ENCODE measurements at regions not wholly inside any gene's neighbourhood (a gene's known extent, or its start where the extent isn't known, plus 50 kb on each side); places are given as distances from the start of the nearest gene placed in this dataset.
"Not testable (repeated sequence)": the region's sequence is repeated elsewhere in the genome, so short reads cannot be mapped to it uniquely, and the experiment has no call there.

DNA sequence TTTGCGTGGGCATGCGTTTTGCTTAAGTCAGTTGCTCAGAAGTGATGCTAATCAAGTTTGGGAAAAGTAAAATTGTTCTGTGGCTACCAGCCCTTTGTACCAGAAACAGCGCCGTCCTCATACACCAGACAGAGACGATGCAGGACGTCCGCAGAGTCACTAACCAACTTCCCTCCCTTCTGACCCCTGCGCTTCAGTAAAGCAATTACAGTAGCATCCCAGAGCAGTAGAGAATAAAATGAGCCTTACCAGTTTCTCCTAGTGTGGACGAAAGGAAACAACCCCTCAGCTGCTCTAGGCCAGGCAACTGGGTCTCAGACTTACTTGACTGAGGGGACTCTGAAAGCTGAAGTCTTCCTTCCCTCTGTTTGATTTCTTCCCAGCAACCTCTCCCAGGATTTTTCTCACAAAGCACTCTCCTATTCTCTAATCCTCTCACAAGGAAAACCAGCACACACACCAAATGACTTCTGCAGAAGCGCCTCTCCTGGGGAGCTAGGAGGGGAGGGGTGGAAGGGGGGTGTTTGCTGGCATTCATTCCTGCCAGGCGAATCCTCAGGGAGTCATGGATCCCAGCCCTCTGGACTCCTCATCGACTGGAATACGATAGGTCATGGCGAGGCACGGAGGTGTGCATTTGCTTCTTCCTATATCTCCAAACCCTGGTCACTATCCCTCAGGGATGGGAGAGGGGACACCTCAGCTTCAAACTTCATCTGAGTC, 56.0 kb upstream of the MID1 start:
- DNase-seq (ENCODE audit: low read depth, low spot score): no peak
- H3K27ac ChIP-seq: no peak overlapping the region

DNA sequence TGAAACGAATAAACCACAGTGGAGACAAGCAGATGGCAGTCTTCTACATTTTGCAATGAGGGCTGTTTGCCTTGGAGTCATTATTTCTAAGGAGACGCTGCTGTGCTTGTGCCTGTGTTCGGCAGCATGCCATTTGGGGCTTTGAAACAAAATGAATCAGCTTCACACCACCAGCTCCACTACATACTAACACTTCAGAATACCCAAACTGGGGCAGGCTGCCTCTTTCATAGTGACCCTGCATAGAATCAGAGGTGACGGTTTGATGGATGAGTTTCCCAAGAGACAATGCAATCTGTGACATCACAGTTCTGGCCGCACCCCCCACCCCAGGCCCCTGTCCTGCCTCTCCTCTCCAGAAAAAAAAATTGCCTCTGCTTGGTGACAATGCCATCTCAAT, 57.1 kb upstream of the MID1 start:
- DNase-seq (ENCODE audit: low read depth, low spot score): no peak
- no peak overlapping the region for H3K27ac ChIP-seq

DNA sequence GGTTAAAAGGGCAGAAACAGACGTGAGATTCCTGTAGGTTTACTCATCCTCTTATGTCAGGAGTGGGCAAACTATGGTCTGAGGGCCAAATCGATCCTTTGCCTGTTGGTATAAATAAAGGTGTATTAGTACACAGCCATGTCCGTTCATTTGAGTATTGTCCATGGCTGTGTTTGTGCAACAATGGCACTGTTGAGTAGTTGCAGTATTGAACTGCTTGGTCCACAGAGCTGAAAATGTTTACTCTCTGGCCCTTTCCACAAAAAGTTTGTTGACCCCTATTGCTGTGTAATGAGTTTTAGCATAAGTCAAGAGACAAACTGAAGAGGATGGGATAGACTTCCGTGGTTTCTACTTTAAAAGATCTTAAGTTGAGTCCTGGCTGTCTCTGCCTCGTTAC, 59.0 kb upstream of the MID1 start:
- no peak overlapping the region for H3K27ac ChIP-seq
- DNase-seq (ENCODE audit: low read depth, low spot score): no peak

DNA sequence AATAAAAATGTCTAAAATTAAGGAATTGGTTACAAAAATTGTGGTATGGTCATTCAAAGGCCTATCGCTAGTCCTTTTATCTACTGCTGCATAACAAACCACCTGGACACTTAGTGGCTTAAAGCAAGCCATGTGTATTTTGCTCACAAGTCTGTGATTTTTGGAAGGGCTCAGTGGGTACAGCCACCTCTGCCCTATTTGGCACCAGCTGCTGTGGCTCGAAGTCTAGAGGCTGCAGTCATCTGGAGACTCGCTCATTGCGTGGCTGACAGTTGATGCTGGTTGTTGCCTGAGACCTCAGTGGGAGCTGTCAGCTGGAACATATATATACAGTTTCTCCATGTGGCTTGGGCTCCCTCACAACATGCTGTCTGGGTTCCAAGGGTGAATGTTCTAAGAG, 60.8 kb upstream of the MID1 start:
- no peak overlapping the region for H3K27ac ChIP-seq
- no peak for DNase-seq (ENCODE audit: low read depth, low spot score)

DNA sequence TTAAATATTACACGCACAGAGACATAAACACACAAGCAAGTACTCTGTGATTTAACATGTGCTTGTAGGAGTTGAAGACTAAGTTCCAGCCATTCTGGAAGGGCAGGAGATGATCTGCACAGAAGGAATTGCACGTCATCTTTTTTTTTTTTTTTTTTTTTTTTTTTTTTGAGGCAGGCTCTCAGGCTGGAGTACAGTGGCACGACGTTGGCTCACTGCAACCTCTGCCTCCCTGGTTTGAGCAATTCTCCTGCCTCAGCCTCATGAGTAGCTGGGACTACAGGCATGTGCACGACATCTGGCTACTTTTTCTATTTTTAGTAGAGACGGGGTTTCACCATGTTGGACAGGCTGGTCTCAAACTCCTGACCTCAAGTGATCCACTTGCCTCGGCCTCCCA, 63.2 kb upstream of the MID1 start:
- not testable (repeated sequence) for H3K27ac ChIP-seq; DNase-seq (ENCODE audit: low read depth, low spot score)

DNA sequence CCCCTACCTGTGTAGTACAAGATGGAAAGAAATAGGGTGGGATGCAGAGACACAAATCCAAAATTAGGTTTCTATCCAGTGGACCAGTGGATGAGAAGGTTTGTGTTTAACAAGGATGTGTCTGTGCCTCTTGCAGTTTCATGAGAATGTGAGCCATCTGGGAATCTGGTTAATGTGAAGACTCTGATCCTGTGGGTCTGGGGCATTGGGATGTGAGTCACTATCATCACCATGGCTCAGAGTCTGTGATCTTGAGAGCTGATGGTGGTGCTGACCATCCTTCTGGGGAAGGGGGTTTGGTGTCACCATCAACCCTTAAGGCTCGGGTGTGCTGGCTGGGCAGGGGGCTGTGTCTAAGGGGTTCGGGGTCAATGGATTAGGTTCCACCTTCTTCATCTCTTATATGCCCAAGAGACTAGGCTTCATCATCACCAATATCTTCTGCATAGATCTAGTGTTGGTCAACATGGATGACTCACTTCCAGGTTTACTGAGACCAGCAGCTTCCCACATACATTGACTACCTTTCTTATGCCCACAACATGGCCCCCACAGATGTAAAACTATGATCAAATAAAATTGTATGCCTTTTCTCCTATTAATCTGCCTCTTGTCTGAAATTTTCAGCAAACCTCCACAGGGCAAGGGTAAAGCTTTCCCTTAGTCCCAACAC, 65.7 kb upstream of the MID1 start:
- DNase-seq (ENCODE audit: low read depth, low spot score): no peak
- no peak overlapping the region for H3K27ac ChIP-seq

DNA sequence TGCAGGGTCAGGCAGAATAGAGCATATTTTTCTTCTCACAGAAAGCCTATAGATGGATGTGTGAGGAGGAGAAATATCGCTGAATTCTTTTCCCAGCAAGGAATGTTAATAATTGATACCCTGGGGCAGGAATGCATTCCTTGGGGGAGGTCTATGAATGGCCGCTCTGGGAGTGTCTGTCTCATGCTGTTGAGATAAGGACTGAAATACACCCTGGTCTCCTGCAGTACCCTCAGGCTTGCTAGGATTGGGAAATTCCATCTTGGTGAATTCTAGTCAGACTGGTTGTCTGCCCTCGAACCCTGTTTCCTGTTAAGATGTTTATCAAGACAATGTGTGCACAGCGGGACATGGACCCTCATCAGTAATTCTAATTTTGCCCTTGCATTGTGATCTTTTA, 71.4 kb upstream of the MID1 start:
- DNase-seq (ENCODE audit: low read depth, low spot score); H3K27ac ChIP-seq: not testable (repeated sequence)

DNA sequence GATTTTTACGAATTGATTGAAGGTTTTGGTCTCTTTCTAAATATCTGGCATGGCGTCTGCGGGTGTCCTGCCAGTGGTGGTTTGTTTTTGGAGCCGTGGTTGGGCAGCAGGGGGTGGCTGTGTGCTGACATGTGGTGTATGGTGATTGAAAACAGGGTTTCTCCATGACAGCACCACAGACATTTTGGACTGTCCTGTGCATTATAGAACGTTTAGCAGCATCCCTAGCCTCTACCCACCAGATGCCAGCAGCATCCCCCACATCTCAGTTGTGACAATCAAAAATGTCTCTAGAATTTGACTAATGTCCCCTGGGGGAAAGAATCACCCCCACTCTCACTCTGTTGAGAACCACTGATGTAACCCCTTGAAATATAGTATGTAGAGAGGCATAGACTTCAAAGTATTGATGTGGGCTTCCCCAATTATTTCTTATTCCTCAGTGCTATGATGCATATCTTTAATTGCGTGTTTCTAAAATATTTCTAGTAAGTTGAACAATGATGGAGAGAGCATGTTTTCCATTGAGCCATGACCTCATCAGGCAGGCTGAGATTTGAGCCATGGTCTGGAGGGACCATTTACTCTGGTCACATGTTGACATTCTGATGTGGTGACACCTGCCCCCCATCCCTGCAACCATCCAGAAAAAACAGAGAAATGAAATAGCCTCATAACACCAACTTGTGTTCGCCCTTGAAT, 77.4 kb upstream of the MID1 start:
- no peak for DNase-seq (ENCODE audit: low read depth, low spot score)
- no peak overlapping the region for H3K27ac ChIP-seq

DNA sequence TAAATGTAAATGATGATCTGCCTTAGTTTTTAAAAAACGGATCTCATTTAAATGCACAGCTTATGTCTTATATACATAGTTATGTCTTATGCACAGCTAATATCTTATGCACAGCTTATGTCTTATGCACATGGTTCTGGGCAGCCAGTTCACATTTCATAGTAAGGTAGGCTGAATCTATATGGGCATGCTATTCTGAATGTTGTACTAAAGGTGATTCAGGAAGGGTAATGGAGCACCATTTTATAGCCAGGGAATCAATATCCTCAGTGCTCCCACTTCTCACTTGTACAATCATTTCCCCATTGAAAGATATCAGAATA, 77.9 kb upstream of the MID1 start:
- no peak for DNase-seq (ENCODE audit: low read depth, low spot score)
- H3K27ac ChIP-seq: no peak overlapping the region

DNA sequence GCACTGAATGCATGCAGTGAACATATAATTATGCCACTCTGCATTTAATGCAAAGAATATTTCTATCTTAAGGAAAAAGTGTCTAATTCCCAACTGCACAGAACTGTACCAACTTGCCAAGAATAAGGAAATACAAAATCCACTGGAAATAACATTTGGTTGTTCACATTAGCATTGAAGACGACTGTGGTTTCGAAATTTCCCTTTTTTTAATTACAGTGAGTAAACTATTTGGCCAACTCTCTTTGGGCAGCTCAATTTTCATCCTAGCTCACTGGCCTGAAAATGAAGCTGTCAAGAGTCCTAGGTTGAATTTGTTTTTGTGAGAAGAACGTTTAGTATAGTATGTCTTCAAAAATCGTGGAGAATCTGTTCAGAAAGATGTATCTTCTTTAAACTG, 81.6 kb upstream of the MID1 start:
- DNase-seq (ENCODE audit: low read depth, low spot score): no peak
- no peak overlapping the region for H3K27ac ChIP-seq

DNA sequence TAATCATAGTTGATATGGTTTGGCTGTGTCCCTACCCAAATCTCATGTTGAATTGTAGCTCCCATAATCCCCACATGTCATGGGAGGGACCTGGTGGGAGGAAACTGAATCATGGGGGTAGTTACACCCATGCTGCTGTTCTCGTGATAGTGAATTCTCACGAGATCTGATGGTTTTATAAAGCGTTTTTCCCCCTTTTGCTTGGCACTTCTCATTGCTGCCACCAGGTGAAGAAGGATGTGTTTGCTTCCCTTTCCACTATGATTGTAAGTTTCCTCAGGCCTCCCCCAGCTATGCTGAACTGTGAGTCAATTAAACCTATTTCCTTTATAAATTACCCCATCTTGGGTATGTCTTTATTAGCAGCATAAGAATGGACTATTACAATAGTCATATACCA, 86.0 kb upstream of the MID1 start:
- DNase-seq (ENCODE audit: low read depth, low spot score); H3K27ac ChIP-seq: not testable (repeated sequence)

DNA sequence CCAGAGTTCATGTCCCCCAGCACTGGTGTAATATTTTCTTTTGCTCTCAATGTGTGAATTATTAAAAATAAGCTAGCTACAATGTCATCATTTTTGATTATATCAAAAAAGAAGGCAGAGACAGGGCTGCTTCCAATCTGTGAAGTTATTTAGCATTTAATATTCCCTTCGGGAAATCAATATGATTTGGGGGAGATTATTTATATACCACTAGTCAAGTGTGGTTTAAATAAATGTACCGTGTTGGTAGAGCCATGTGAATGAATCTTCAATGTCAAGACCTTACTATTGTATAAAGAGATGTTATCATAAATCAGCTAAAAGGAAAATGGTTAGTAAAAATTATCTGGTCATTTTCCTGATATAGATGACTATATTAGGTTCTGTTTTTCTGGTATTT, 87.4 kb upstream of the MID1 start:
- no peak for DNase-seq (ENCODE audit: low read depth, low spot score)
- no peak overlapping the region for H3K27ac ChIP-seq

DNA sequence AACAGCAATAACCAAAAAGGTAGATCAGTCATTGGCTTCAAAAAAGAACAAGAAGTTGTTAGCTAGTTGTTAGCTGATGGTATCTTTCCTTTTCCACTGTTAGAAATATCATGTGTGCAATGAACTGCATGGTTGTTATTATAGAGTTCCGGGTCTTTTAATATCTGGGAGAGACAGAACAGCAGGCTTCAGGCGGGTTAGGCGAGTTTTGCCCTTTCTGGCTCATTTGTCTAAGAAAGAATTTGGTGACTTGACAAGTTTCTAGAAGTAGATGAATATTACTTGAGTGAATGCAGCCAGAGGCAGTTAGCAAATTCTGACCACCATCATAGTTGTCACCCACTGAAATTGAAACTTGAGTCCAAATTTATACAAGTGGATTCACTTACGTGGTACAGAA, 88.9 kb upstream of the MID1 start:
- no peak overlapping the region for H3K27ac ChIP-seq
- no peak for DNase-seq (ENCODE audit: low read depth, low spot score)

DNA sequence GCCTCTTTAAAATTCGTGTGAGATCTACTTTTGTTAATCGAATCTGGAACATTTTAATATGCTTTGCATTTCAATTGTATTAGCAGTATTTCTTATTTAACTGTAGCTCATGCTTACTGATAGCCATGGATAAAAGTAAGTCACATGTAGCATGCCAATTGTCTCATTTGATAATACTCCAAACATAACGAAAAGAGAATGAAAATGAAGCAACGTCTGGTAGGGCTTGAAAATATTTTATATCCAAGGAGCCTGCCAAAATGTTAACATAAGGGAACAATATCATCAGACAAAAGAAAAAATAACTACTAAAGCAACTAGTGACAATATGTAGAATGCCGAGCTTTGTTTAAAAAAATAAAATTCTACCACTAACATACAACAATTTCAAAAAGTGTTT, 94.1 kb upstream of the MID1 start:
- DNase-seq (ENCODE audit: low read depth, low spot score): no peak
- no peak overlapping the region for H3K27ac ChIP-seq

DNA sequence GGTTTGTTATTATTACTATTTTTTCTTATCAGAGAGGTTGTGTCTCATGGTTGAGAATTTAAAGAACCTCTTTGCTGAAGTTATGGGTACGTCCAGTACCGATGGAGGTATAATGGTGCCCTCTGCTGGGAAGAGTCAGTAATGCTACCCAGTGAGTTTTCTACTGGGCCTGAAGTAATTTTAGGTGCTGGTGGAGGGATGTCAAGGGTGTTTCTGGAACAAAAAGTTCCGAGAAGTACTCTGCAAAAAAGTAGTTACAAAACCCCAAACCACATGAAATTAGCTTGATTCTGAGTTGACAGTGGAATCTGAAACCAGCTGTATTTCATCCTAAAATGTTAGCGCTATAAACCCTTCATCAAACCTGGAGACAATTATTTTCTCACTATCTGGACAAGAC, 102.5 kb upstream of the MID1 start:
- H3K27ac ChIP-seq: no peak overlapping the region

DNA sequence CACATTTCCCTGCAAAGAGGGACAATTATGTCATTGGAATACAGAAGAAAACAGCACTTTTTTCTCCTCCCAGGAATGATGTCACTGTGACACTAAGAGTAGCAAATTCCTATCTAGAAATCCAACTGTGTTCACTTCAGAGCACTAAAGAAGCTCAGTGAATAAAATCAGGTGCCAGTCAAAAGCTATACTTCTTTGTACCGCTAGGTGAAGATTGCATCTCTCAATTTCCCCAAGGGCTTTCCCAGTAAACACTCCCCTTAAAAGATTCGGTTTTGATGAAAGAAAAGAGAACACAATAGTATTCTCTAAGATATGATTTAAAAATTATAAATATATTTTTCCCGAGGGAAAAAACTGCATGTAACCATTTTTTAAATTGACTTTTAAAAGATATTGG, 104.7 kb upstream of the MID1 start:
- H3K27ac ChIP-seq: no peak overlapping the region
- no peak for DNase-seq (ENCODE audit: low read depth, low spot score)

More for the DNA sequence above, 102.5 kb upstream of the MID1 start:
- no peak for DNase-seq (ENCODE audit: low read depth, low spot score)

DNA sequence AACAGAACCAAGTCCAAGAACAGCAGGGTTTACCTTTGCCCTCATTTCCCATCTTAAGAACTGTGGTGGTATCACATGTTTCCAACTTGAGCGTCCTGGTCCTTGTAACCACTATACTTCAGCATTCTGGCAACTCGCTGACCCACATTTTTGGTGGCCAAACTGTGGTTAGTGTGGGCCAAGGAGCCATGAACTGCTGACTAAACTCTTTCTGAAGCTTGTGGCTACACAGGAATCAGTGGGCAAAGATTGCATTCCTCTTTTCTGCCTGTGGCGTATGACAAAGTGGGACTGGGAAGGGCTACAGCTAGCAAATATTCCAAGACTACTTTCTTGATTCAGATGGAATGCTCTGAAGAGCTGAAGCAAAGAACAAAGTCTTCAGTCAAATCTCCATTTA, 106.3 kb upstream of the MID1 start:
- no peak for DNase-seq (ENCODE audit: low read depth, low spot score)
- no peak overlapping the region for H3K27ac ChIP-seq

DNA sequence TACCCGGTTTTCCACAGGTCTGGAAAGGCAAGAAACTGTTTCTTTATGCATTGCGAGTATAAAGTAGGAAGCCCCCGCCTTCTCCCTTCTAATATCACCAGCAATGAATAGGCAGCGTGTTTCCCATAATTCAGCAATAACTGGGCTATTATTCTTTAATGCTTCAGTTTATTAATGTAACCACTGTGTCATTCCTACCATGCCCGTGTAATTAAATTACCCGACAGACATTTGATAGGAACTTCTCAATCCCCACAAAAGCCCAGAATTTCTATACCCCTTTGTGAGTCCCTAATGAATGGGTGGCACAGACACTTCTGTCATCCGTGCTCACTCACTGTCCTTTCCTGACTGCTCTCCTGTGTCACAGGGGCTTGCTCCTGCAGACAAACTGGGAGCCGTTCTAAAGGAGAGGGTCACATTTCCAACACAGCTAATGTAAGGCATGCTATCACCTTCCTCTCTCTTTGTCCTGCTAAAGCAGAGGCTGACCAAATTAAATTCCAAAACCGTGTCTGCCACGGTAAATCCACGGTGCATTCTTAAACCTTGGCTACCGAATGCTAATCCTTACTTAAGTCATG, 108.5 kb upstream of the MID1 start:
- H3K27ac ChIP-seq: no peak overlapping the region
- no peak for DNase-seq (ENCODE audit: low read depth, low spot score)

DNA sequence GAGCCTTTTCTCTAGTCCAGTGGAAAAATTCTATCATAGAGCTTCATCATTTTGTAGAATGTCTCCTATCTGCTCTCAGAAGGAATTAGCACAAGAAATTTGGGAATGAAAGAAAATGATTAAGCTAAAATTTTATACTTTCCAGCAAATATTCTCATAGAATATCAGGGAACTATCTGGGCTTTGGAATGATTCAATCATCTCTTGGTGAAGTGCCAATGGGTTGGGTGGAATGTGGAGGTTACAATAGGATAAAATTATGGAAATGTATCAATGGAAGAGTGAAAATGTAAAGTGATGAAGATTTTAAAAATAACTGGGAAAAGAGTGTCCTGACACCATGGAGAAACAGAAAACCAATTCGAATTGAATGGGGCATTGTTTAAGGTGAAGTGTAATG, 119.0 kb upstream of the MID1 start:
- no peak overlapping the region for H3K27ac ChIP-seq
- no peak for DNase-seq (ENCODE audit: low read depth, low spot score)

DNA sequence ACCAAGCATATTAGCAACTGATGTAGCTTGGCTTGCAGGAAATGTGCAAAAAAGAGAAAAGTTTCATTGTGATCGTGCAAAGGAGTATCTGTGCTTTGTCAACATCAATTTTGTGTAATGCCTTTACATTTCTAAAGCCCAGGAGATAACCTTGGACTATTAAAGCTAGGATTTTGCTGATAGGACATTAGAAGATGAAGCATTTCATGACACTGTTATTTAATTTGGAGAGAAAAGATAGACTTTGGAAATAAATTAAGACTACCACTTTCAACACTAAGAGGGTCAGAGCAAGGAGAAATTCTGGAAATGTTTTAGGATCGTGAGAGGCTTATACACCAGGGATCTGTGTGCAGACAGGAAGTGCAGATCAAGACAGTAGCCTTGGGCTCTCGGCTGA, 120.6 kb upstream of the MID1 start:
- no peak for DNase-seq (ENCODE audit: low read depth, low spot score)

DNA sequence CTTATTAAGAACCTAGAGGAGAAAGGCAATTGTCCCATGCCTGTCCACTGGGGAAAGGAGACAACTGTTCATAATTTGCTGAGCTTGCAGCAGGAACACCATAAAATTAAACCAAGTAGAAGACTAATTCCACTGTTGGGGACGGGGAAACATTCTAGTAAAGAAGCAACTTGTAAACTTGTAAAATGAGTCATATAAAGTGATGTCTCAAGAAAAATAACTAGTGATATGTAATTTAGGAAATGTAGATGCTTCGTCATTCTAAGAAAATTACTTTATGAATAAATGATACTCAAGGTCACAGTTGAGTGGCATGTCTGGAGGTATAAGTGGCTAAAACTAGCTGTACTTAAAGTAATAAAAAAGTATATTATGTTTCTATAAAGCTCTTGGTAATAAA, 121.2 kb upstream of the MID1 start:
- DNase-seq (ENCODE audit: low read depth, low spot score): no peak
- no peak overlapping the region for H3K27ac ChIP-seq

More for the DNA sequence above, 120.6 kb upstream of the MID1 start:
- H3K27ac ChIP-seq: no peak overlapping the region
